Cardiac fibroblast (primary cell): ENCODE measurements at regions not wholly inside any gene's neighbourhood (a gene's known extent, or its start where the extent isn't known, plus 50 kb on each side); places are given as distances from the start of the nearest gene placed in this dataset.
"Not testable (repeated sequence)": the region's sequence is repeated elsewhere in the genome, so short reads cannot be mapped to it uniquely, and the experiment has no call there.

Source experiments
- DNase-seq, 2 donors: peaks; one replicate each; pipeline versions ENCODE4 v3.0.0 to v3.0.0-alpha.2; 2010; ENCODE audit warnings: low read depth in 2 of 2
- H3K4me3 ChIP-seq, 2 donors: replicated peaks in 1 of 2; 1 replicate in 1 of 2; 2 replicates in 1 of 2; pipeline ENCODE4 v1.5.1; 2011; ENCODE audit warnings: low read depth in 2 of 2, low read length in 2 of 2, mild to moderate bottlenecking in 2 of 2, moderate library complexity in 1 of 2
- TF ChIP-seq, protein P1 (sequence below): IDR thresholded peaks from one replicate; pipeline ENCODE4 v1.5.1; 2011; ENCODE audit warnings: low read depth, mild to moderate bottlenecking, low read length, inconsistent platforms

DNA sequence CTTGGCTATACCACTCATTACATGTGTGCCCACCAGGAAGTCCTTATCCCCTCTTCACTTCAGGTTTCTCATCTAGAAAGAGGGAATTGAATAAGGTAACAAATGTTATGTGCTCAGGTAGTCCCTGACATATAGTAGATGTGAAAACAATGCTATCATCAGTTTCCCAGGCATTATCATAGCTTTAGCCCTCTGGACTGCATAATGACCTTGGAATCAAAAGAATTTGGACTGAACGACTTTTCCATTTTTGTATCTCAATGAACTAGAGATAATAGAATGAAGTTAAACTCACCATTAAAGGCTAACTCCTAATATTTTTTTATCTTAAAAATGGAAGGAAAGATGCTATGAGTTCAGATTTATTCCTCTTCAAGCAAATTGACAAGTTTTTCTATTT lies 304.1 kb upstream of the USP24 start:
- no peak overlapping the region for H3K4me3 ChIP-seq
- TF ChIP-seq, protein P1, sequence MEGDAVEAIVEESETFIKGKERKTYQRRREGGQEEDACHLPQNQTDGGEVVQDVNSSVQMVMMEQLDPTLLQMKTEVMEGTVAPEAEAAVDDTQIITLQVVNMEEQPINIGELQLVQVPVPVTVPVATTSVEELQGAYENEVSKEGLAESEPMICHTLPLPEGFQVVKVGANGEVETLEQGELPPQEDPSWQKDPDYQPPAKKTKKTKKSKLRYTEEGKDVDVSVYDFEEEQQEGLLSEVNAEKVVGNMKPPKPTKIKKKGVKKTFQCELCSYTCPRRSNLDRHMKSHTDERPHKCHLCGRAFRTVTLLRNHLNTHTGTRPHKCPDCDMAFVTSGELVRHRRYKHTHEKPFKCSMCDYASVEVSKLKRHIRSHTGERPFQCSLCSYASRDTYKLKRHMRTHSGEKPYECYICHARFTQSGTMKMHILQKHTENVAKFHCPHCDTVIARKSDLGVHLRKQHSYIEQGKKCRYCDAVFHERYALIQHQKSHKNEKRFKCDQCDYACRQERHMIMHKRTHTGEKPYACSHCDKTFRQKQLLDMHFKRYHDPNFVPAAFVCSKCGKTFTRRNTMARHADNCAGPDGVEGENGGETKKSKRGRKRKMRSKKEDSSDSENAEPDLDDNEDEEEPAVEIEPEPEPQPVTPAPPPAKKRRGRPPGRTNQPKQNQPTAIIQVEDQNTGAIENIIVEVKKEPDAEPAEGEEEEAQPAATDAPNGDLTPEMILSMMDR, result no peak
- no peak for DNase-seq

DNA sequence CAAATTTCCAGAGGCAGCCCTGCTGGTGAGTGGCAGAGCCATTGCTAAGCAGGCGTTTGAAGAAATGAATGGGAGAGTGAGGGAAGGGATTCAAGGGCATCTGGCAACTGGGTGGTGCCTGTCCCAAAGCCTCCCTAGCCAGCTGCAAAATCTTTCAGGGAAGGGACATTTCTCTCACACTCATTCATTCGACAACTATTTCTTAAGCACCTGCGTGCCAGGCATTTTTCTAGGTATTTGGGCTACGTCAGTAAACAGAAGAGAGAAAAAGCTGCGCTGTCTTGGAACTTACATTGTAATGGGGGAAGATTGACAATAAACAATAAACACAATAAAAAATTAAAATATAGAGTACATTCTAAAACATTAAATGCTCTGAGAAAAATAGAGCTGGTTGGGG lies 301.9 kb upstream of the USP24 start:
- DNase-seq, result no peak
- H3K4me3 ChIP-seq, result no peak overlapping the region
- TF ChIP-seq, protein P1, result no peak

DNA sequence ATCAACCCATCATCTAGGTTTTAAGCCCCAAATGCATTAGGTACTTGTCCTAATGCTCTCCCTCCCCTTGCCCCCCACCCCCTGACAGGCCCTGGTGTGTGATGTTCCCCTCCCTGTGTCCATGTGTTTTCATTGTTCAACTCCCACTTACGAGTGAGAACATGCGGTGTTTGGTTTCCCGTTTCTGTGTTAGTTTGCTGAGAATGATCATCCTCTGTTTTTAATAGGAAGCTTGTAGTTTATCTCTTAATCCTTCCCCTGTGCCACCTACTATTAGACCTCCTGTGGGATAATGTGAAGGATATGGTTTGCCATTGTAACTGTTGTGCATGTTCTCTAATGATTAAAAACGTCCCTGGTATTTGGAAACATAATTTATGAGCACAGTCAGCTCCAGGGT lies 299.4 kb upstream of the USP24 start:
- not testable (repeated sequence) for H3K4me3 ChIP-seq, DNase-seq

DNA sequence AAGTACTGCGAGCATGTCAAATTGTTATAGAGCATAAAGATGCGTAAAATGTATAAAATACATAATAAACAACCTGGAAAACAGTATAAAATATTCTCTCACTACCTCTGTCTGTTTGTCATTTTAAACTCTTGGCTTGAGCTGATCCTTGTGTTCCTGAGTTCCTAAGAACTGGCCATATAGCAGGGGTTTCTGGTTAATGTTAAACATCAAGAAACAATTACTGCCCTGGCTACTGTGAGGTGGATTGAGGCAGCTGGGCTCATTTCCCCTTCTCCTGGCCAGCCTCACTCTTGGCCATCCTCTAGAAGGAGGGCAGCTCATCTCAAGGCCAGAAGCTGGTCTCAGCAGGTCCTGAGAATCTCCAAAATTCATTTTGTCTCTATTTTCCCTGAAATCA lies 297.3 kb upstream of the USP24 start:
- DNase-seq, result no peak
- H3K4me3 ChIP-seq, result no peak overlapping the region
- TF ChIP-seq, protein P1, result no peak

DNA sequence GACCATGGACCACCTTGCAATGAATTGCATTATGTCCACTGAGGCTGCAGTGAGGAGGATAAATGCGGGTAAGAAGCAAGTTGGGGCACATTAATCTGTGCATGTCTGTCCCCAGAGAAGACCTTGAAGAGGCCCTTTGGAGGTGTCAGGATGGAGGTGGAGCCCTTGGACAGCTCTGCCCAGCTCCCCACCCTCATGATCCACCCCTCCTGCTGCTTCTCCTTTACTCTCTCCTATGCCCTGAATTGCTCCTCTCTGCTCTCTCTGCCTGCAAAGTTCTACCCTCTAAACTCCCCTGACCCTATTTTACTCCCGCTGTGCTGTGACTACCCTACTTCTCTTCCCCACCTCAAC lies 292.4 kb upstream of the USP24 start:
- H3K4me3 ChIP-seq, result no peak overlapping the region
- no peak for DNase-seq
- TF ChIP-seq, protein P1, result no peak

DNA sequence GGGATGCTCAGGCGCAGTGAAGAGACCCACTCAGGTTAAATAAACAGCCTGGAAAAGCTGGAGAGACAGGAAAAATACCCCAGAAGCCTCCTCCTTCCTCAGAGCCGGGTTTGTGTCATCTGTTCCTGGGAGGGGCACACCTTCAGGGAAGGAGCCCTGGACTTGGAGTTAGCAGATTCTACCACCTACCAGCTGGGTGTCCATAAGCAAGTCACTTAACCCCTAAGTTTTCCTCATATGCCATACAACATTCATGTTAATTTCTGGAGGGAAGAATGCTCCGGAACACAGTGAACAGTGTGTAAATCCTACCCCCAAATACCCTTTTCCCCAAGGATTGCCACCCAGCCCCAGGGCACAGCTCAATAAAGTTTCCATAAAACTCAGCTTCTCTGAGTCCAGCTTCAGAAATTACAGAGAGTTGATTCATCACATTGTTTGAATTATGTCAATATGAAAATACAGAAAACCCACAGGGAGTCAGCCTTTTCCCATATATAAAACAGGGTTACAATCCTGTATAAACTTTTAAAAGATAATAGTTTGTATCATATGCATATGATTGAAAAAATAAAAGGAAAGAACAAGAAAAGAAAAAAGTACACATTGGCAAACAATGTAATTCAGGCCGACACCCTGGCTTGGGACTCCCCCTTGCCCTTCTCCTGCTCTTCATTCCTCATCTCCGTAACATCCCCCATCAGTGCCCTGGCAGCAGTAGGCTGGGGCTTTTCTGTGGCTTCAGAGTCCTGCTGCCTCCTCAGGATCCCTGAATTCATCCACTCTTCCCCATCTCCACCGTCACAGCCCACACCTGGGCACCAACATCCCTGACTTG lies 291.8 kb upstream of the USP24 start:
- TF ChIP-seq, protein P1, result no peak
- DNase-seq, result peak; percentile 23 to 68
- no peak overlapping the region for H3K4me3 ChIP-seq

DNA sequence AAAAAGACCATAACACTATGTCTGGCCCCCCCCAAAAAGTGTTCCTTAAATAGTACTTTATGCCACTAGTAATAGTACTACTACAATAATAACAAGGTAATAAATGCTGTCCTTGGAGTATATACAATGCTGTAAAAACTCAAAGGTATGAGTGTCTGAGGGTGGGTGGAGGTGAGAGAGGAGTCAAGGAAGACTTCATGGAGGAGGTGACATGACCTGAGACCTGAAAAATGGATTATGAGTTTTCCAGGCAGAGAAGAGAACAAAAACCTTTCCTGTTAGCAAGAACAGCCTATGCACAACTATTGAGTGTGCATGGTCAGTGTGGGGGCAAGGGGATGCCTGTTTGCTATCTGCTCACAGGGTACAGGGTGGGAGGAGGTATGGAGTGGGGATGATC lies 290.2 kb upstream of the USP24 start:
- H3K4me3 ChIP-seq, result no peak overlapping the region

More for the DNA sequence above, 290.2 kb upstream of the USP24 start:
- no peak for DNase-seq
- TF ChIP-seq, protein P1, result no peak
